Upper lobe of left lung (tissue), 4 donors: ENCODE measurements at regions not wholly inside any gene's neighbourhood (a gene's known extent, or its start where the extent isn't known, plus 50 kb on each side); places are given as distances from the start of the nearest gene placed in this dataset.

ENCODE experiments used
- EP300 ChIP-seq, 4 donors: sonication (generic); formaldehyde crosslinking; IDR thresholded peaks; one replicate each; pipeline ENCODE4 v1.5.1; 2017; ENCODE audit warnings: antibody characterized with exemption in 4 of 4, control low read depth in 2 of 4
- POLR2AphosphoS5 ChIP-seq, 2 donors: sonication (generic); formaldehyde crosslinking; IDR thresholded peaks; one replicate each; pipeline ENCODE4 v1.5.1; 2017; ENCODE audit warnings: antibody characterized with exemption in 2 of 2
- TF ChIP-seq, protein P1 (sequence below), 6 experiments: fragments of 450-650 bp in 4 of 6; fragments of 200-600 bp in 2 of 6; sonication (generic) in 2 of 6; IDR thresholded peaks; one replicate each; pipeline ENCODE4 v1.5.1; 2016 to 2019; ENCODE audit warnings: antibody characterized with exemption in 6 of 6

DNA sequence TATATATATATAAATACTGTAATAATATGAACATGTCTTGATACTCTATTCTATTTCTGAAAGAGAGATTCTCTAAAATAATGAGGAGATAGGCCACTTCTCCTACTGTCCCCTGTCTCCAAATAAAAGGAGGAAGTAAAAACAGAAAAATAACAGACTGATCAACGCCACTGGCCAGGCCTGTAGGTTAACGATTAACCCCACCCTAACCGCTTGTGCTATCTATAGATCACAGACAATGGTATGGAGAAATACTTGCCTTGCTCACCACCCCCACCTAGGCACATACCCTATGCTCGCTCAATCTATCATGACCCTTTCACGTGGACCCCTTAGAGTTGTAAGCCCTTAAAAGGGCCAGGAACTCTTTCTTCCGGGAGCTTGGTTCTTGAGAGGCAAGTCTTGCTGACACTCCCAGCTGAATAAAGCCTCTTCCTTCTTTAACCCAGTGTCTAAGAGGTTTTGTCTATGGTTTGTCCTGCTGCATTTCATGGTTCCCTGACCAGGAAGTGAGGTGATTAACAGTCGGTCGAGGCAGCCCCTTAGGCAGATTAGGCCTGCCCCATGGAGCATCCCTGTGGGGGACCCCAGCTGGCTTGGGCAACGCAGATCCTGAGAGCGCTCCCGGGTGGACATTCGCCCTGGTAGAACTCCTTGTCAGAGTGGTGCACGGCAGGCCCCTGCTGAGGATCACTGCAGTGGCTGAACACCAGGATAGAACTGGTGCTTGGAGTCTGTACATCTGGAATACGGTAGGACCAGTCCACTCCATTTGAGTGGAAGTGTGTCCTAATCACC lies 521.8 kb upstream of the CNTN3 start:
- TF ChIP-seq, protein P1, sequence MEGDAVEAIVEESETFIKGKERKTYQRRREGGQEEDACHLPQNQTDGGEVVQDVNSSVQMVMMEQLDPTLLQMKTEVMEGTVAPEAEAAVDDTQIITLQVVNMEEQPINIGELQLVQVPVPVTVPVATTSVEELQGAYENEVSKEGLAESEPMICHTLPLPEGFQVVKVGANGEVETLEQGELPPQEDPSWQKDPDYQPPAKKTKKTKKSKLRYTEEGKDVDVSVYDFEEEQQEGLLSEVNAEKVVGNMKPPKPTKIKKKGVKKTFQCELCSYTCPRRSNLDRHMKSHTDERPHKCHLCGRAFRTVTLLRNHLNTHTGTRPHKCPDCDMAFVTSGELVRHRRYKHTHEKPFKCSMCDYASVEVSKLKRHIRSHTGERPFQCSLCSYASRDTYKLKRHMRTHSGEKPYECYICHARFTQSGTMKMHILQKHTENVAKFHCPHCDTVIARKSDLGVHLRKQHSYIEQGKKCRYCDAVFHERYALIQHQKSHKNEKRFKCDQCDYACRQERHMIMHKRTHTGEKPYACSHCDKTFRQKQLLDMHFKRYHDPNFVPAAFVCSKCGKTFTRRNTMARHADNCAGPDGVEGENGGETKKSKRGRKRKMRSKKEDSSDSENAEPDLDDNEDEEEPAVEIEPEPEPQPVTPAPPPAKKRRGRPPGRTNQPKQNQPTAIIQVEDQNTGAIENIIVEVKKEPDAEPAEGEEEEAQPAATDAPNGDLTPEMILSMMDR (IDR thresholded peaks at IDR 0.05) = no peak
- TF ChIP-seq POLR2AphosphoS5 (IDR thresholded peaks at IDR 0.05) = no peak
- no peak for TF ChIP-seq EP300 (IDR thresholded peaks at IDR 0.05)
